ENCODE measurements at regions not wholly inside any gene's neighbourhood (a gene's known extent, or its start where the extent isn't known, plus 50 kb on each side); places are given as distances from the start of the nearest gene placed in this dataset.
A peak's percentile ranks its signal among the peaks of the same experiment; 100 is the strongest.

- Histone ChIP-seq H3K4me3 (no peak overlapping the region), H3K27ac (peak overlapping the region in 1 of 2 donors; percentile 74), H3K4me1 (replicated peaks) (peaks cover 9% of the 10 kb centered on the region), H3K27me3 (replicated peaks; ENCODE audit: insufficient read depth) (no peaks in the 10 kb centered on the region), H3K9me3 (no peaks in the 10 kb centered on the region), H3K36me3 (no peaks in the 10 kb centered on the region)
- no peak for TF ChIP-seq POLR2A (IDR thresholded peaks at IDR 0.05)
- intact Hi-C loops (cut with DNase I): no loop called here
- WGBS: 86% methylated on average over 10 of the region's 10 CpGs
- DNase-seq (ENCODE audit: low spot score): no peak
Observed at GRCh38 chr20:50310673-50311051, 120.0 kb downstream of the CEBPB start.

GRCh38 chr20:50311308-50312001 lies 120.8 kb downstream of the CEBPB start:
- DNase-seq (ENCODE audit: low spot score): no peak
- TF ChIP-seq POLR2A (IDR thresholded peaks at IDR 0.05): no peak
- no peak for TF ChIP-seq CTCF (IDR thresholded peaks at IDR 0.05)
- TF ChIP-seq POLR2AphosphoS5 (IDR thresholded peaks at IDR 0.05): no peak
- Histone ChIP-seq H3K27ac (peak overlapping the region; percentile 58 to 74), H3K4me3 (no peak overlapping the region), H3K4me1 (replicated peaks) (peaks cover 5% of the 10 kb centered on the region), H3K27me3 (replicated peaks; ENCODE audit: insufficient read depth) (no peaks in the 10 kb centered on the region), H3K36me3 (no peaks in the 10 kb centered on the region), H3K9me3 (no peaks in the 10 kb centered on the region)
- intact Hi-C loops (cut with DNase I): no loop called here
- 65% methylated on average over 12 of the region's 12 CpGs for WGBS

- 53% methylated on average over 5 of the region's 5 CpGs for WGBS
- no peak for DNase-seq (ENCODE audit: low spot score)
- H3K4me3 ChIP-seq: no peak overlapping the region
- peak overlapping the region; percentile 58 to 74 for H3K27ac ChIP-seq
- no peaks in the 10 kb centered on the region for H3K36me3 ChIP-seq
- TF ChIP-seq POLR2A (IDR thresholded peaks at IDR 0.05) (no peak), CTCF (IDR thresholded peaks at IDR 0.05) (no peak), POLR2AphosphoS5 (IDR thresholded peaks at IDR 0.05) (no peak)
- H3K4me1 ChIP-seq (replicated peaks): no peaks in the 10 kb centered on the region
- H3K27me3 ChIP-seq (replicated peaks; ENCODE audit: insufficient read depth): no peaks in the 10 kb centered on the region
- intact Hi-C loops (cut with DNase I): no loop called here
- no peaks in the 10 kb centered on the region for H3K9me3 ChIP-seq
Observed at GRCh38 chr20:50312002-50312681, 121.5 kb downstream of the CEBPB start.

DNA sequence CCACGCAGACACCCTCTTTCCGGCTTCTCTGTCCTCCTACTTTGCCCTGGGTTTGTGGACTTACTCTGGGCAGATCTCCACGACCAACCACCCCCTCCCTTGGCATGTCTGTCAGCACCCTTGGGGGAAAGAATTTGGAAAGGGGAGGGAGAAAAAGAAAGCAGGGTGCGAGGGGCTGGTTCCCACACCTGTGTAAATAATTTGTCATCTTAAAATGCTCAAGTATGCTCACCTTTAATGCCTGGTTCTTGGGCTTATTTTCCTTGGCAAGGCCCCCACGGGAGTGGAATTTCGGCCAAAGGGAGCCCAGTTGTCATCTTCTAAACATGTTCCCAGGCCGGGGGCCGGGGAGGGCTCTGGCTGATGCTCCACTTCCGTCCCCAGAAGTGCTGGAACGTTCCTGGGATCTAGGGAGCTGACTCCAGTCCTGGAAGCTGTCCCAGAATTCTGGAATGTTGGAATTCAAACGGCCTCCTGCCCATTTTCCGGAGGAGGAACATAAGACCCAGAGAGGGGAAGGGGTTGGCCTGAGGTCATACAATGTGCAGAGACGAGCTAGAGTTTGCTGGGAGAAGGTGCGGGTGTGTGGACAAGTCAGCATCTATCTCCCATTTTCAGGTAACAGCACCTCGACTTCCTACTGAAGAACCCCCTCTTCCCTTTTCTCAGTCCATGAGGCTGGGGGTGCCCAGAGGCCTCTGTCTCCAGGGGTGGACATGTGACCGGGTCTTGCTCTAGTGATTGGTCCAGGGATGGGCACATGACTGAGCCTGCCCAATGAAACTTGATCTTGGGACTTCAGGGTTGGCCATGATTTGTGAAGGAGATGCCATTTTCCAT lies 122.3 kb downstream of the CEBPB start:
- WGBS: 27% methylated on average over 16 of the region's 16 CpGs
- peak; percentile 35 for TF ChIP-seq POLR2A (IDR thresholded peaks at IDR 0.05)
- TF ChIP-seq POLR2AphosphoS5 (IDR thresholded peaks at IDR 0.05): peak; percentile 88
- TF ChIP-seq CTCF (IDR thresholded peaks at IDR 0.05): no peak
- intact Hi-C loops (cut with DNase I): no loop called here

DNA sequence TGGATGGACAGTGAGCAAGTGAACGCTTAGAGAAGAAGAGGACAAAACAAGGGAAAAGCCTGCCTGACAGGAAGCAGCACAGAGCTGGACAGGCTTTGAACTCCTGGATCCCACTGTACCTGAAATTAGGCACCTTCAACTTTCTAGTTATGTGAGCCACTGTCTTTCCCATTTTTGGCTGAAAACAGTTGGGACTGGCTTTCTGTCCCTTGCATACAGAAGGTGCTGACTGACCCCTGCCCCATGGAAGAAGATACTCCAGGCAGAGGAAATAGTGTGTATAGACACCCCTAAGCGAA lies 122.8 kb downstream of the CEBPB start:
- TF ChIP-seq POLR2A (IDR thresholded peaks at IDR 0.05): no peak
- TF ChIP-seq CTCF (IDR thresholded peaks at IDR 0.05): no peak
- TF ChIP-seq POLR2AphosphoS5 (IDR thresholded peaks at IDR 0.05): no peak
- DNase-seq (ENCODE audit: low spot score): no peak
- Histone ChIP-seq H3K27ac (peak overlapping the region; percentile 58 to 74), H3K27me3 (replicated peaks; ENCODE audit: insufficient read depth) (no peaks in the 10 kb centered on the region), H3K4me1 (replicated peaks) (no peaks in the 10 kb centered on the region), H3K4me3 (no peak overlapping the region), H3K36me3 (no peaks in the 10 kb centered on the region), H3K9me3 (no peaks in the 10 kb centered on the region)
- intact Hi-C loops (cut with DNase I): no loop called here
- WGBS: 59% methylated on average over 2 of the region's 2 CpGs

More for the DNA sequence above, 122.3 kb downstream of the CEBPB start:
- Histone ChIP-seq H3K27me3 (replicated peaks; ENCODE audit: insufficient read depth) (no peaks in the 10 kb centered on the region), H3K4me3 (no peak overlapping the region), H3K36me3 (no peaks in the 10 kb centered on the region), H3K9me3 (no peaks in the 10 kb centered on the region), H3K4me1 (replicated peaks) (no peaks in the 10 kb centered on the region), H3K27ac (peak overlapping the region; percentile 58 to 74)
- DNase-seq (ENCODE audit: low spot score): peak; percentile 88
